CD4-positive, CD25-positive, alpha-beta regulatory T cell (primary cell): ENCODE measurements at regions not wholly inside any gene's neighbourhood (a gene's known extent, or its start where the extent isn't known, plus 50 kb on each side); places are given as distances from the start of the nearest gene placed in this dataset.

Experiments used
- ATAC-seq, 2 donors: fragments of 150-1000 bp; cut with Tn5 transposase; one replicate each; pipeline ENCODE4 v1.10.0; 2021; ENCODE audit warnings: low read depth in 2 of 2, moderate number of reproducible peaks in 2 of 2, moderate library complexity in 1 of 2
- DNase-seq, 3 donors: peaks; one replicate each; pipeline versions ENCODE4 v3.0.0 to v3.0.0-alpha.2; 2012 to 2022; ENCODE audit warnings: mixed read lengths in 1 of 3
- H3K27ac ChIP-seq: one replicate; pipeline ENCODE4 v1.7.0; 2013; ENCODE audit warnings: mild to moderate bottlenecking, low read length; ENCODE audit not compliant: insufficient read depth, poor library complexity, severe bottlenecking
- H3K27me3 ChIP-seq: one replicate; pipeline ENCODE4 v1.7.0; 2013; ENCODE audit warnings: low read length; ENCODE audit not compliant: control insufficient read depth, insufficient read depth
- H3K36me3 ChIP-seq: one replicate; pipeline ENCODE4 v1.7.0; 2013; ENCODE audit warnings: mild to moderate bottlenecking, low read length, moderate library complexity; ENCODE audit not compliant: control insufficient read depth, insufficient read depth
- H3K4me1 ChIP-seq: 2 replicates; pipeline ENCODE4 v1.7.0; 2013; ENCODE audit warnings: mild to moderate bottlenecking, low read length; ENCODE audit not compliant: insufficient read depth, control insufficient read depth, poor library complexity, severe bottlenecking
- H3K4me3 ChIP-seq: one replicate; pipeline ENCODE4 v1.7.0; 2013; ENCODE audit warnings: low read depth, mild to moderate bottlenecking, low read length, moderate library complexity
- H3K9me3 ChIP-seq, 2 experiments: 1 replicate in 1 of 2; 2 replicates in 1 of 2; pipeline ENCODE4 v1.7.0; 2013; ENCODE audit warnings: low read length in 2 of 2, mild to moderate bottlenecking in 1 of 2, moderate library complexity in 1 of 2; ENCODE audit not compliant: control insufficient read depth in 2 of 2
- H3K27ac Mint-ChIP-seq, 3 donors: one replicate each; pipeline ENCODE4 v1.8.0; 2020 to 2022; ENCODE audit warnings: mild to moderate bottlenecking in 3 of 3, mixed read lengths in 3 of 3, moderate library complexity in 2 of 3
- H3K27me3 Mint-ChIP-seq: one replicate; pipeline ENCODE4 v1.8.0; 2022; ENCODE audit warnings: mild to moderate bottlenecking, mixed read lengths
- H3K36me3 Mint-ChIP-seq: one replicate; pipeline ENCODE4 v1.8.0; 2020; ENCODE audit warnings: mixed read lengths
- H3K4me1 Mint-ChIP-seq, 4 donors: one replicate each; pipeline ENCODE4 v1.8.0; 2020 to 2022; ENCODE audit warnings: mixed read lengths in 4 of 4, mild to moderate bottlenecking in 1 of 4
- H3K4me3 Mint-ChIP-seq, 4 donors: one replicate each; pipeline ENCODE4 v1.8.0; 2020 to 2022; ENCODE audit warnings: mild to moderate bottlenecking in 4 of 4, mixed read lengths in 4 of 4, moderate library complexity in 3 of 4
- H3K9me3 Mint-ChIP-seq, 7 donors: one replicate each; pipeline ENCODE4 v1.8.0; 2020 to 2022; ENCODE audit warnings: mixed read lengths in 7 of 7, mild to moderate bottlenecking in 3 of 7, moderate library complexity in 2 of 7

- no peaks in the 10 kb centered on the region for H3K4me1 Mint-ChIP-seq
- H3K27ac Mint-ChIP-seq, result no peak overlapping the region
- no peaks in the 10 kb centered on the region for H3K36me3 Mint-ChIP-seq
- Histone ChIP-seq H3K36me3 (no peaks in the 10 kb centered on the region), H3K27me3 (no peaks in the 10 kb centered on the region), H3K4me1 (no peaks in the 10 kb centered on the region), H3K27ac (no peak overlapping the region), H3K4me3 (no peak overlapping the region), H3K9me3 (no peaks in the 10 kb centered on the region)
- H3K9me3 Mint-ChIP-seq, result peaks cover 0 to 5% (median 0%) of the 10 kb centered on the region in 7 donors
- H3K27me3 Mint-ChIP-seq, result no peaks in the 10 kb centered on the region
- no peak overlapping the region for H3K4me3 Mint-ChIP-seq
- ATAC-seq (no peak), DNase-seq (no peak)
These were observed 118.9 kb downstream of the RDH14 start for GRCh38 chr2:18441583-18441982.

- H3K27ac Mint-ChIP-seq, result no peak overlapping the region
- no peaks in the 10 kb centered on the region for H3K9me3 ChIP-seq
- DNase-seq, result no peak
These were observed 119.7 kb downstream of the RDH14 start for GRCh38 chr2:18440777-18441176.

GRCh38 chr2:18440141-18440661 lies 120.3 kb downstream of the RDH14 start:
- Mint-ChIP-seq H3K27me3 (no peaks in the 10 kb centered on the region), H3K4me3 (no peak overlapping the region), H3K4me1 (no peaks in the 10 kb centered on the region), H3K9me3 (peaks cover 0 to 5% (median 0%) of the 10 kb centered on the region in 7 donors), H3K27ac (no peak overlapping the region), H3K36me3 (no peaks in the 10 kb centered on the region)
- H3K4me3 ChIP-seq, result no peak overlapping the region
- no peaks in the 10 kb centered on the region for H3K27me3 ChIP-seq
- no peak overlapping the region for H3K27ac ChIP-seq
- H3K9me3 ChIP-seq, result no peaks in the 10 kb centered on the region
- no peak for ATAC-seq
- no peaks in the 10 kb centered on the region for H3K36me3 ChIP-seq
- H3K4me1 ChIP-seq, result no peaks in the 10 kb centered on the region
- no peak for DNase-seq

More at GRCh38 chr2:18440777-18441176, 119.7 kb downstream of the RDH14 start:
- no peaks in the 10 kb centered on the region for H3K4me1 ChIP-seq
- ATAC-seq, result no peak
- Mint-ChIP-seq H3K4me1 (no peaks in the 10 kb centered on the region), H3K4me3 (no peak overlapping the region), H3K27me3 (no peaks in the 10 kb centered on the region), H3K36me3 (no peaks in the 10 kb centered on the region), H3K9me3 (peaks cover 0 to 5% (median 0%) of the 10 kb centered on the region in 7 donors)
- H3K36me3 ChIP-seq, result no peaks in the 10 kb centered on the region
- H3K27me3 ChIP-seq, result no peaks in the 10 kb centered on the region
- no peak overlapping the region for H3K4me3 ChIP-seq
- no peak overlapping the region for H3K27ac ChIP-seq

- no peaks in the 10 kb centered on the region for H3K27me3 Mint-ChIP-seq
- Histone ChIP-seq H3K27me3 (no peaks in the 10 kb centered on the region), H3K27ac (no peak overlapping the region), H3K4me1 (no peaks in the 10 kb centered on the region), H3K4me3 (no peak overlapping the region), H3K36me3 (no peaks in the 10 kb centered on the region), H3K9me3 (no peaks in the 10 kb centered on the region)
- no peak for ATAC-seq
- H3K4me3 Mint-ChIP-seq, result no peak overlapping the region
- DNase-seq, result no peak
- peaks cover 0 to 5% (median 0%) of the 10 kb centered on the region in 7 donors for H3K9me3 Mint-ChIP-seq
- no peaks in the 10 kb centered on the region for H3K36me3 Mint-ChIP-seq
- H3K27ac Mint-ChIP-seq, result no peak overlapping the region
- H3K4me1 Mint-ChIP-seq, result no peaks in the 10 kb centered on the region
These were observed 120.7 kb downstream of the RDH14 start for GRCh38 chr2:18439716-18440115.

GRCh38 chr2:18437909-18438308 lies 122.5 kb downstream of the RDH14 start:
- no peaks in the 10 kb centered on the region for H3K27me3 Mint-ChIP-seq
- no peak overlapping the region for H3K4me3 ChIP-seq
- no peak overlapping the region for H3K4me3 Mint-ChIP-seq
- H3K36me3 Mint-ChIP-seq, result no peaks in the 10 kb centered on the region
- H3K9me3 Mint-ChIP-seq, result peaks cover 0 to 3% (median 0%) of the 10 kb centered on the region in 7 donors
- DNase-seq (no peak), ATAC-seq (no peak)
- no peaks in the 10 kb centered on the region for H3K27me3 ChIP-seq
- no peaks in the 10 kb centered on the region for H3K36me3 ChIP-seq
- H3K4me1 Mint-ChIP-seq, result no peaks in the 10 kb centered on the region
- no peaks in the 10 kb centered on the region for H3K4me1 ChIP-seq
- H3K27ac ChIP-seq, result no peak overlapping the region
- no peaks in the 10 kb centered on the region for H3K9me3 ChIP-seq
- H3K27ac Mint-ChIP-seq, result no peak overlapping the region

DNA sequence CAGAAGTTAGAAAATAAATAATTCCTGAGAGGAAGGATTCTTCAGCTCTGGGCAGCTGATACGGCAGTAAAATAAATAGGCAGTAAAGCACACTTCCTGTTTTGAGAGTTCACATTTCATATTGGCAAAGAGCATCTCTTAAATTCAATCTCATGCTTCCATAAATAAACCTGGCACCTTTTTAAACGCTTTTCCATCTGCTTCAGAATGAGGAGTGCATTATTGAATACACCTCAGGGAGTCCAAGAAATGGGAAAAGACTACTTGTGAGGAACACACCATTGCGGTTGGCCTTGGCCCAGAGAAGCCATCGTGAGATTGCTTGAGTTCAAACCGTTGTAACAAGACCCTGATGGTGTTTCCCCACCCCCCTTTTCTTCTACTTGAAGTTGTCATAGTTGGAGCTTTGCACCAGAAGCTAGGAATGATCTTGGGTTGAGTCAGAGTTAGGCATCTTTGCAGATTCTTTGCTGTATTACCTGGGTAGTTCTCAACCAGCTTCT lies 123.9 kb downstream of the RDH14 start:
- ATAC-seq (no peak), DNase-seq (no peak)
- Histone ChIP-seq H3K9me3 (no peaks in the 10 kb centered on the region), H3K4me1 (no peaks in the 10 kb centered on the region), H3K36me3 (no peaks in the 10 kb centered on the region), H3K27ac (no peak overlapping the region), H3K4me3 (no peak overlapping the region), H3K27me3 (no peaks in the 10 kb centered on the region)
- H3K27me3 Mint-ChIP-seq, result no peaks in the 10 kb centered on the region
- no peaks in the 10 kb centered on the region for H3K4me1 Mint-ChIP-seq
- no peak overlapping the region for H3K27ac Mint-ChIP-seq
- no peak overlapping the region for H3K4me3 Mint-ChIP-seq
- peaks cover 0 to 8% (median 0%) of the 10 kb centered on the region in 7 donors for H3K9me3 Mint-ChIP-seq
- H3K36me3 Mint-ChIP-seq, result no peaks in the 10 kb centered on the region

DNA sequence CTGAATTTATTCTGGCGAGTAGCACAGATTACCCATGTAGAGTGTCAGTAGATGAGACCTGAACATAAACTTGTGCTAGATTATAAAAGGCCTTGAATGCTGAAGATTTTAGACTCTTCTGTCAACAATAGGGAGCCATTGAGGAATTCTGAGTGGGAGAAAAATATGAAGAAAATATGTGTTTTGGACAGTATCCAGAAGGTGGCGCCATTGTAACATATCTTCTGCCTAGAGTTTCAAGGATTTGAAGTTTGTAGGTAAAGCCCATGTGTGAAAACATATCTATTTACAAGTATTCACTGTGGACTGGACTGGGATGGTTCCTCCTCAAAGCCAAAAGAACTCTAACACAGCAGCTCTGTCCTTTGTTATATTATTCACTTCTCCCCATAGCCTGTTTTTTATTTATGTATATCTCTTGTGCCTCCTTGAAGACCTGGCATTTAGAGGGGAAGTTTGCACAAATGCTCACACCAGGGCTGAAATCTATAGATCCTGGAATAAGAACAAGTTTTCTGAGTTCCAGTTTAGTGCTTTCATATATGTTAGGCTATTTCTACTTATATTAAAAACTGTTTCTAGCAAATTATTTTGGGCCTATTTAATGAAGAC lies 124.9 kb downstream of the RDH14 start:
- Mint-ChIP-seq H3K9me3 (peaks cover 0 to 8% (median 0%) of the 10 kb centered on the region in 7 donors), H3K4me3 (no peak overlapping the region), H3K27me3 (no peaks in the 10 kb centered on the region), H3K27ac (no peak overlapping the region), H3K4me1 (no peaks in the 10 kb centered on the region), H3K36me3 (no peaks in the 10 kb centered on the region)
- Histone ChIP-seq H3K27ac (no peak overlapping the region), H3K36me3 (no peaks in the 10 kb centered on the region), H3K4me1 (no peaks in the 10 kb centered on the region), H3K4me3 (no peak overlapping the region), H3K9me3 (no peaks in the 10 kb centered on the region), H3K27me3 (no peaks in the 10 kb centered on the region)
- peak in 2 of 3 donors; percentile 2 to 33 for DNase-seq
- no peak for ATAC-seq

- Mint-ChIP-seq H3K9me3 (peaks cover 0 to 6% (median 0%) of the 10 kb centered on the region in 7 donors), H3K36me3 (no peaks in the 10 kb centered on the region), H3K27ac (no peak overlapping the region), H3K4me3 (no peak overlapping the region), H3K27me3 (no peaks in the 10 kb centered on the region), H3K4me1 (no peaks in the 10 kb centered on the region)
- no peak overlapping the region for H3K27ac ChIP-seq
- no peak overlapping the region for H3K4me3 ChIP-seq
- H3K4me1 ChIP-seq, result no peaks in the 10 kb centered on the region
- DNase-seq, result no peak
- ATAC-seq, result no peak
- no peaks in the 10 kb centered on the region for H3K36me3 ChIP-seq
- no peaks in the 10 kb centered on the region for H3K27me3 ChIP-seq
- H3K9me3 ChIP-seq, result no peaks in the 10 kb centered on the region
These were observed 126.6 kb downstream of the RDH14 start for GRCh38 chr2:18433872-18434271.
